ENCODE measurements at regions not wholly inside any gene's neighbourhood (a gene's known extent, or its start where the extent isn't known, plus 50 kb on each side); places are given as distances from the start of the nearest gene placed in this dataset.
"Not testable (repeated sequence)": the region's sequence is repeated elsewhere in the genome, so short reads cannot be mapped to it uniquely, and the experiment has no call there.

DNA sequence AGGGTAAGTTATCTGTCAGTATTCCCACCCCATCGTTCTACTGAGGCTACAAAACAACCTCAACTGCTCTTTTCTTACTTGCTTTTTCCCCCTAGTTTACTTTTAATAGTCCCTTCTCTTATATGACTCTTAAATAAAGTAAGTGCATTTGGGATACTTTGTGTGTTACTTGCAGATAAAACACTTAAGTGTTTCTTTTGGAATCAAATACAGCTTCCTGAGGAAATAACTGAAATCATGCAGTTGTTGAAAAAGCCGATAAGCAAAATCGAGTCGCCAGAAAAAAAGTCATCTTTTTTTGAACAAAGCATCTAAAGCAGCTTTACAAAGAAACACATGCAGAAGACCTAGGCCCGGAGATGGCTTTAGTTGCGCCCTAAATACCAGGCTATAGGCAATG is 53.5 kb upstream of the EPB41L4A start:
- Mint-ChIP-seq H3K9me3 (no peaks in the 10 kb centered on the region), H3K4me1 (ENCODE audit: low read depth) (no peaks in the 10 kb centered on the region), H3K4me3 (no peak overlapping the region), H3K36me3 (ENCODE audit: insufficient read depth) (no peaks in the 10 kb centered on the region), H3K27me3 (ENCODE audit: low read depth) (peaks cover 11% of the 10 kb centered on the region)
- DNase-seq, result no peak
- no peak for ATAC-seq

DNA sequence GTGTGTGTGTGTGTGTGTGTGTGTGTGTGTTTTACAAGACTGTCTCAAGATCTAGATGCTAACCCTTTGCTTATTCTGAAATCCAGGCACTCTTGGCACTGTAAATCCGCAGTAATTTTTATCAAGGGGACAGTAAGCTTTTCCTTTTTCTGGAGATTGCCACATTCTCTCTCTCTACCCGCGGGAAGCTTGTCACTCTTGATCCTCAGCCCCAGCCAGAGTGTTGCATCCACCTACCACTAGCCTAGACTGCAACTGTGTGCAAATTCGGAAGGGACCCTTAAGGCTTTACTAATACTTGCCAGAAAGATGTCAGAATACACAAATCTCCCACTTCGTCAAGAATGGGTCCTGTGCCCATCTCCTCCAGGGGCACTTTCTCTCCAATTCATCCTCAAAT is 54.9 kb upstream of the EPB41L4A start:
- no peak overlapping the region for H3K4me3 Mint-ChIP-seq
- H3K36me3 Mint-ChIP-seq (ENCODE audit: insufficient read depth), result no peaks in the 10 kb centered on the region

GRCh38 chr5:112475747-112476365 is 56.8 kb upstream of the EPB41L4A start:
- no peak for ATAC-seq
- Mint-ChIP-seq H3K36me3 (ENCODE audit: insufficient read depth) (no peaks in the 10 kb centered on the region), H3K4me1 (ENCODE audit: low read depth) (no peaks in the 10 kb centered on the region), H3K27me3 (ENCODE audit: low read depth) (peaks cover 9% of the 10 kb centered on the region), H3K9me3 (no peaks in the 10 kb centered on the region), H3K4me3 (no peak overlapping the region)
- DNase-seq, result no peak

More for the DNA sequence above, 54.9 kb upstream of the EPB41L4A start:
- Mint-ChIP-seq H3K9me3 (no peaks in the 10 kb centered on the region), H3K4me1 (ENCODE audit: low read depth) (no peaks in the 10 kb centered on the region), H3K27me3 (ENCODE audit: low read depth) (peaks cover 11% of the 10 kb centered on the region)
- no peak for ATAC-seq
- DNase-seq, result no peak

DNA sequence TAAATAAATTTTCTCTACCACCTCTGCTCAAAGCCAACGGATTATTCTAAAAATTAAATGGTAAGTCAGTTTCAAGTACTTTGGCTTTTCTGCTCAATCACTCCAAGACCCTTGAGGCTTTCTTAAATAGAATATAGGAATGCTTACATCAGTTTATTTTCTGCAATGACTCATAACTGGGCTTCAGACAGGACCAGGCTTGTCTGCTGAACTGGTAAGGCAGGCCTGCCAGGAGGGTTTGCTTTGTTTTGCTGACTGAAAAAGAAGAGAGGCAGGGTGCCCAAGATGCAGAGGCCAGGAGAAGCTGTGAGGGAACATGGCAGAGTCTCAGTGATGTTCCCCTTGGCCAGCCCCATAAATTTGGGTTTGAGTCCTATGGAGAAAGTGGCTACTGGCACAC is 60.3 kb upstream of the EPB41L4A start:
- ATAC-seq (no peak), DNase-seq (no peak)
- H3K4me1 Mint-ChIP-seq (ENCODE audit: low read depth), result no peaks in the 10 kb centered on the region
- peaks cover 11% of the 10 kb centered on the region for H3K9me3 Mint-ChIP-seq
- no peak overlapping the region for H3K4me3 Mint-ChIP-seq
- no peaks in the 10 kb centered on the region for H3K36me3 Mint-ChIP-seq (ENCODE audit: insufficient read depth)
- peaks cover 4% of the 10 kb centered on the region for H3K27me3 Mint-ChIP-seq (ENCODE audit: low read depth)

GRCh38 chr5:112480501-112480900 is 61.4 kb upstream of the EPB41L4A start:
- ATAC-seq (no peak), DNase-seq (no peak)
- Mint-ChIP-seq H3K36me3 (ENCODE audit: insufficient read depth) (no peaks in the 10 kb centered on the region), H3K27me3 (ENCODE audit: low read depth) (peaks cover 3% of the 10 kb centered on the region), H3K4me3 (no peak overlapping the region), H3K4me1 (ENCODE audit: low read depth) (no peaks in the 10 kb centered on the region), H3K9me3 (peaks cover 13% of the 10 kb centered on the region)

GRCh38 chr5:112483704-112484103 is 64.6 kb upstream of the EPB41L4A start:
- no peak overlapping the region for H3K4me3 Mint-ChIP-seq
- peaks cover 3% of the 10 kb centered on the region for H3K27me3 Mint-ChIP-seq (ENCODE audit: low read depth)
- peaks cover 13% of the 10 kb centered on the region for H3K9me3 Mint-ChIP-seq
- H3K36me3 Mint-ChIP-seq (ENCODE audit: insufficient read depth), result no peaks in the 10 kb centered on the region
- no peaks in the 10 kb centered on the region for H3K4me1 Mint-ChIP-seq (ENCODE audit: low read depth)
- ATAC-seq (no peak), DNase-seq (no peak)

- no peak overlapping the region for H3K4me3 Mint-ChIP-seq
- H3K36me3 Mint-ChIP-seq (ENCODE audit: insufficient read depth), result no peaks in the 10 kb centered on the region
- DNase-seq (no peak), ATAC-seq (no peak)
- peaks cover 10% of the 10 kb centered on the region for H3K27me3 Mint-ChIP-seq (ENCODE audit: low read depth)
- peaks cover 13% of the 10 kb centered on the region for H3K9me3 Mint-ChIP-seq
- H3K4me1 Mint-ChIP-seq (ENCODE audit: low read depth), result no peaks in the 10 kb centered on the region
Measured at GRCh38 chr5:112485934-112486355, 66.9 kb upstream of the EPB41L4A start.

- H3K4me1 Mint-ChIP-seq (ENCODE audit: low read depth), result no peaks in the 10 kb centered on the region
Measured at GRCh38 chr5:112491257-112491656, 72.2 kb upstream of the EPB41L4A start.

DNA sequence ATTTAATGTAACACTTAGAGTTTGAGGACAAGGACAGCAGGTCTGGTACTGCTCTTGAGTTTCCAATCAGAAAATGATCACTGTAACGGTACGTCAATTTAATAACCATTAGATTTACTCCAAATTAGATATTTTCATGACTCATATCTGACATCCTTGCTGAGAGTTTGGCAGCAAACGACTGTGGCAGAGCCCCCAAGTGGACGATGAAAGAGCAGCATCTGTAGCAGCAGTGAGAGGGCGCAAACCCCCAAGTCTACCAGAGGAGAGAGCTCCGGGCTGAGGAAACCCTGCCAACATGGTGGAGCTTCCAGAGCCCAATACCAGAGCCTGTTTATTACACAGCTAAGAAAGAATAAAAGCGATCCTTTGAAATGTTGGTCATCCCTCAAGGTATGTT is 73.2 kb upstream of the EPB41L4A start:
- Mint-ChIP-seq H3K9me3 (no peaks in the 10 kb centered on the region), H3K4me3 (no peak overlapping the region), H3K36me3 (ENCODE audit: insufficient read depth) (no peaks in the 10 kb centered on the region), H3K4me1 (ENCODE audit: low read depth) (no peaks in the 10 kb centered on the region), H3K27me3 (ENCODE audit: low read depth) (peaks cover 28% of the 10 kb centered on the region)
- ATAC-seq (peak; percentile 48 to 56), DNase-seq (no peak)

More at GRCh38 chr5:112491257-112491656, 72.2 kb upstream of the EPB41L4A start:
- Mint-ChIP-seq H3K9me3 (no peaks in the 10 kb centered on the region), H3K36me3 (ENCODE audit: insufficient read depth) (no peaks in the 10 kb centered on the region), H3K27me3 (ENCODE audit: low read depth) (peaks cover 26% of the 10 kb centered on the region), H3K4me3 (no peak overlapping the region)
- DNase-seq (no peak), ATAC-seq (no peak)

DNA sequence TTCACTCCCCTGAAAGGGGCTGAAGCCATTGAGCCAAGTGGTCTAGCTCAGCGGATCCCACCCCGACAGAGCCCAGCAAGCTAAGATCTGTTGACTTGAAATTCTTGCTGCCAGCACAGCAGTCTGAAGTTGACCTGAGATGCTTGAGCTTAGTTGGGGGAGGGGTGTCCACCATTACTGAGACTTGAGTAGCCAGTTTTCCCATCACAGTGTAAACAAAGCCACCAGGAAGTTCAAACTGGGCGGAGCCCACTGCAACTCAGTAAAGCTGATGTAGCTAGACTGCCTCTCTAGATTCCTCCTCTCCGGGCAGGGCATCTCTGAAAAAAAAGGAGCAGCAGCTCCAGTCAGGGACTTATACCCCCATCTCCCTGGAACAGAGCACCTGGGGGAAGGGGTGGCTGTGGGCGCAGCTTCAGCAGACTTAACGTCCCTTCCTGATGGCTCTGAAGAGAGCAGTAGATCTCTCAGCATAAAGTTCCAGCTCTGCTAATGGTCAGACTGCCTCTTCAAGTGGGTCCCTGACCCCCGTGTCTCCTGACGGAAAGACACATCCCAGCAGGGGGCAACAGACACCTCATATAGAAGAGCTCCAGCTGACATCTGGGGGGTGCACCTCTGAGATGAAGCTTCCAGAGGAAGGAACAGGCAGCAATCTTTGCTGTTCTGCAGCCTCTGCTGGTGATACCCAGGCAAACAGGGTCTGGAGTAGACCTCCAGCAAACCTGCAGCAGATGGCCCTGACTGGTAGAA is 84.8 kb upstream of the EPB41L4A start:
- not testable (repeated sequence) for DNase-seq; H3K36me3 Mint-ChIP-seq (ENCODE audit: insufficient read depth); H3K9me3 Mint-ChIP-seq; ATAC-seq; H3K4me3 Mint-ChIP-seq; H3K4me1 Mint-ChIP-seq (ENCODE audit: low read depth)
- H3K27me3 Mint-ChIP-seq (ENCODE audit: low read depth), result peaks cover 12% of the 10 kb centered on the region

- H3K9me3 Mint-ChIP-seq; H3K36me3 Mint-ChIP-seq (ENCODE audit: insufficient read depth); H3K4me3 Mint-ChIP-seq; H3K27me3 Mint-ChIP-seq (ENCODE audit: low read depth); DNase-seq; ATAC-seq; H3K4me1 Mint-ChIP-seq (ENCODE audit: low read depth): not testable (repeated sequence)
Measured at GRCh38 chr5:112509097-112509496, 90.0 kb upstream of the EPB41L4A start.

- no peaks in the 10 kb centered on the region for H3K4me1 Mint-ChIP-seq (ENCODE audit: low read depth)
- no peaks in the 10 kb centered on the region for H3K27me3 Mint-ChIP-seq (ENCODE audit: low read depth)
- DNase-seq (no peak), ATAC-seq (no peak)
- no peak overlapping the region for H3K4me3 Mint-ChIP-seq
- H3K9me3 Mint-ChIP-seq, result peaks cover 5% of the 10 kb centered on the region
- no peaks in the 10 kb centered on the region for H3K36me3 Mint-ChIP-seq (ENCODE audit: insufficient read depth)
Measured at GRCh38 chr5:112511920-112512319, 92.8 kb upstream of the EPB41L4A start.

GRCh38 chr5:112512901-112513300 is 93.8 kb upstream of the EPB41L4A start:
- H3K4me1 Mint-ChIP-seq (ENCODE audit: low read depth), result no peaks in the 10 kb centered on the region
- no peak overlapping the region for H3K4me3 Mint-ChIP-seq
- no peak for DNase-seq
- peaks cover 6% of the 10 kb centered on the region for H3K9me3 Mint-ChIP-seq
- no peak for ATAC-seq
- H3K36me3 Mint-ChIP-seq (ENCODE audit: insufficient read depth), result no peaks in the 10 kb centered on the region
- H3K27me3 Mint-ChIP-seq (ENCODE audit: low read depth), result peaks cover under 1% of the 10 kb centered on the region

DNA sequence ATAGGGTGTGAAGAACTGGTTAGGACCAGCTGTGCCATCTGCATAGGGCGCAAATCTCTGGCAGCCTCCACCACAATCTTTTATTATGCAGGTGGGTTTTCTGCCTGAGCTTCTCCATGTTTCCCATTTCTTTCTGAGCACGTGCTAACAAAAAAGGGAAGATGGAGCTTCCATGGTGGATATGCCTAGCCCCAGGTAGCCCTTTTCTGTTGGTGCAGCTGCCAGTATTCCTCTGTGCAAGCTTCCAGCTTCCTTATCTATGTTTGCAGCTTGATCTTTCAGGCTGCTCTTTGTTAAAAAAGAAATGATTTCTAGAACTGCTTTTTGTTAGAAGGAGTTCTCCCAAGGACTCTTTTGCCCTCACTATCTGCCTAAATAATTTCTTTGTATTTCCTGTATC is 95.0 kb upstream of the EPB41L4A start:
- H3K9me3 Mint-ChIP-seq, result peaks cover 13% of the 10 kb centered on the region
- H3K27me3 Mint-ChIP-seq (ENCODE audit: low read depth), result peaks cover 6% of the 10 kb centered on the region
- no peaks in the 10 kb centered on the region for H3K4me1 Mint-ChIP-seq (ENCODE audit: low read depth)
- DNase-seq (no peak), ATAC-seq (no peak)
- H3K4me3 Mint-ChIP-seq, result no peak overlapping the region
- H3K36me3 Mint-ChIP-seq (ENCODE audit: insufficient read depth), result no peaks in the 10 kb centered on the region

GRCh38 chr5:112520474-112520873 is 101.4 kb upstream of the EPB41L4A start:
- H3K36me3 Mint-ChIP-seq (ENCODE audit: insufficient read depth); H3K9me3 Mint-ChIP-seq; ATAC-seq; H3K4me1 Mint-ChIP-seq (ENCODE audit: low read depth); H3K4me3 Mint-ChIP-seq; DNase-seq: not testable (repeated sequence)
- H3K27me3 Mint-ChIP-seq (ENCODE audit: low read depth), result peaks cover 28% of the 10 kb centered on the region

All from activated T-cell treated with anti-CD3 and anti-CD28 coated beads, Interleukin-2, amount 50 U/mL, for 4 hours (primary cell).